NCI-H446 treated with DMSO at 0.1 percent for 48 hours (cell line): ENCODE measurements at regions not wholly inside any gene's neighbourhood (a gene's known extent, or its start where the extent isn't known, plus 50 kb on each side); places are given as distances from the start of the nearest gene placed in this dataset.

Experiments used
- DNase-seq: peaks from one replicate; lab custom pipeline; 2025; lab: John Stamatoyannopoulos, UW

- DNase-seq, result no peak
Observed at GRCh38 chr13:47044842-47045241, 148.0 kb upstream of the HTR2A start.

- no peak for DNase-seq
Observed at GRCh38 chr13:47039106-47039505, 142.3 kb upstream of the HTR2A start.

- no peak for DNase-seq
Observed at GRCh38 chr13:47038188-47038587, 141.3 kb upstream of the HTR2A start.

GRCh38 chr13:47036294-47037008 lies 139.6 kb upstream of the HTR2A start:
- no peak for DNase-seq

GRCh38 chr13:47033216-47033615 lies 136.4 kb upstream of the HTR2A start:
- DNase-seq, result no peak

- no peak for DNase-seq
Observed at GRCh38 chr13:47027780-47028437, 131.1 kb upstream of the HTR2A start.

- DNase-seq, result no peak
Observed at GRCh38 chr13:47025791-47026447, 129.1 kb upstream of the HTR2A start.

- DNase-seq, result no peak
Observed at GRCh38 chr13:47019977-47020376, 123.1 kb upstream of the HTR2A start.

- DNase-seq, result no peak
Observed at GRCh38 chr13:47017476-47017875, 120.6 kb upstream of the HTR2A start.

GRCh38 chr13:47008318-47008717 lies 111.5 kb upstream of the HTR2A start:
- DNase-seq, result no peak

- no peak for DNase-seq
Observed at GRCh38 chr13:47005756-47006414, 109.0 kb upstream of the HTR2A start.

GRCh38 chr13:47004540-47004939 lies 107.7 kb upstream of the HTR2A start:
- no peak for DNase-seq

GRCh38 chr13:47004027-47004426 lies 107.2 kb upstream of the HTR2A start:
- DNase-seq, result no peak

GRCh38 chr13:47000165-47000564 lies 103.3 kb upstream of the HTR2A start:
- DNase-seq, result no peak

GRCh38 chr13:46996316-46997030 lies 99.6 kb upstream of the HTR2A start:
- no peak for DNase-seq

- DNase-seq, result no peak
Observed at GRCh38 chr13:46995874-46996273, 99.0 kb upstream of the HTR2A start.

GRCh38 chr13:46994492-46994891 lies 97.6 kb upstream of the HTR2A start:
- no peak for DNase-seq

GRCh38 chr13:46992383-46992952 lies 95.6 kb upstream of the HTR2A start:
- DNase-seq, result no peak

GRCh38 chr13:46983881-46984280 lies 87.0 kb upstream of the HTR2A start:
- no peak for DNase-seq

- no peak for DNase-seq
Observed at GRCh38 chr13:46982856-46983582, 86.2 kb upstream of the HTR2A start.

- no peak for DNase-seq
Observed at GRCh38 chr13:46975173-46975572, 78.3 kb upstream of the HTR2A start.
